ENCODE measurements at regions not wholly inside any gene's neighbourhood (a gene's known extent, or its start where the extent isn't known, plus 50 kb on each side); places are given as distances from the start of the nearest gene placed in this dataset.

GRCh38 chr2:52456561-52457377, 1310.8 kb upstream of the CHAC2 start:
- no peak overlapping the region for H3K4me3 Mint-ChIP-seq
- CTCF ChIA-PET: no interaction called here
- H3K27me3 Mint-ChIP-seq: no peaks in the 10 kb centered on the region

GRCh38 chr2:52454962-52455361, 1312.6 kb upstream of the CHAC2 start:
- H3K36me3 Mint-ChIP-seq (ENCODE audit: low read depth): no peaks in the 10 kb centered on the region
- H3K27me3 Mint-ChIP-seq: no peaks in the 10 kb centered on the region
- no peaks in the 10 kb centered on the region for H3K4me1 Mint-ChIP-seq (ENCODE audit: low read depth)
- no peak overlapping the region for H3K4me3 Mint-ChIP-seq
- DNase-seq (no peak), ATAC-seq (no peak)
- intact Hi-C loops (cut with micrococcal nuclease): no loop called here
- TF ChIP-seq CTCF (IDR thresholded peaks at IDR 0.05): no peak
- CTCF ChIA-PET: no interaction called here
- H3K27ac Mint-ChIP-seq: no peak overlapping the region
- POLR2A ChIA-PET: no interaction called here
- peaks cover 10% of the 10 kb centered on the region for H3K9me3 Mint-ChIP-seq

More at GRCh38 chr2:52456561-52457377, 1310.8 kb upstream of the CHAC2 start:
- DNase-seq (no peak), ATAC-seq (no peak)
- POLR2A ChIA-PET: no interaction called here
- peaks cover 10% of the 10 kb centered on the region for H3K9me3 Mint-ChIP-seq
- no peaks in the 10 kb centered on the region for H3K36me3 Mint-ChIP-seq (ENCODE audit: low read depth)
- no peak for TF ChIP-seq CTCF (IDR thresholded peaks at IDR 0.05)
- no peaks in the 10 kb centered on the region for H3K4me1 Mint-ChIP-seq (ENCODE audit: low read depth)
- intact Hi-C loops (cut with micrococcal nuclease): no loop called here
- H3K27ac Mint-ChIP-seq: no peak overlapping the region

- peaks cover 6% of the 10 kb centered on the region for H3K9me3 Mint-ChIP-seq
- POLR2A ChIA-PET: no interaction called here
- no peaks in the 10 kb centered on the region for H3K27me3 Mint-ChIP-seq
- no peak for DNase-seq
- no peak overlapping the region for H3K4me3 Mint-ChIP-seq
- no peak overlapping the region for H3K27ac Mint-ChIP-seq
- H3K4me1 Mint-ChIP-seq (ENCODE audit: low read depth): no peaks in the 10 kb centered on the region
- CTCF ChIA-PET: no interaction called here
- intact Hi-C loops (cut with micrococcal nuclease): no loop called here
- ATAC-seq: no peak
- no peaks in the 10 kb centered on the region for H3K36me3 Mint-ChIP-seq (ENCODE audit: low read depth)
- no peak for TF ChIP-seq CTCF (IDR thresholded peaks at IDR 0.05)
Observed at GRCh38 chr2:52452201-52452600, 1315.4 kb upstream of the CHAC2 start.

- ATAC-seq: no peak
Observed at GRCh38 chr2:52445686-52446085, 1321.9 kb upstream of the CHAC2 start.

More at GRCh38 chr2:52445686-52446085, 1321.9 kb upstream of the CHAC2 start:
- TF ChIP-seq CTCF (IDR thresholded peaks at IDR 0.05): no peak
- ChIA-PET POLR2A (no interaction called here), CTCF (no interaction called here)
- Mint-ChIP-seq H3K36me3 (ENCODE audit: low read depth) (no peaks in the 10 kb centered on the region), H3K27ac (no peak overlapping the region), H3K4me1 (ENCODE audit: low read depth) (no peaks in the 10 kb centered on the region), H3K9me3 (peaks cover 5% of the 10 kb centered on the region), H3K4me3 (no peak overlapping the region), H3K27me3 (no peaks in the 10 kb centered on the region)
- DNase-seq: no peak
- intact Hi-C loops (cut with micrococcal nuclease): no loop called here
